SU-DHL-6 (cell line): ENCODE measurements at regions not wholly inside any gene's neighbourhood (a gene's known extent, or its start where the extent isn't known, plus 50 kb on each side); places are given as distances from the start of the nearest gene placed in this dataset.

Experiments used
- H2AFZ ChIP-seq: fragments of 200-600 bp; sonication (generic); 2 replicates; pipeline ENCODE4 v1.6.1; 2014; ENCODE audit warnings: low read depth, mild to moderate bottlenecking, moderate library complexity, mixed read lengths, antibody characterized with exemption, low read length; ENCODE audit not compliant: severe bottlenecking
- H3F3A ChIP-seq: fragments of 200-600 bp; shearing (Covaris generic); 2 replicates; pipeline ENCODE4 v1.6.0; 2016; ENCODE audit warnings: antibody characterized with exemption, mild to moderate bottlenecking; ENCODE audit not compliant: insufficient read depth
- H3K27ac ChIP-seq: fragments of 200-600 bp; sonication (generic); 2 replicates; pipeline ENCODE4 v1.5.1; 2016; ENCODE audit warnings: low read depth, mild to moderate bottlenecking, low read length, moderate library complexity, mixed read lengths
- H3K27me3 ChIP-seq: fragments of 200-600 bp; sonication (generic), shearing (Covaris generic); 2 replicates; pipeline ENCODE4 v1.6.0; 2014; ENCODE audit warnings: mild to moderate bottlenecking, low read length
- H3K36me3 ChIP-seq: fragments of 200-600 bp; sonication (generic); 2 replicates; pipeline ENCODE4 v1.6.1; 2014; ENCODE audit warnings: mild to moderate bottlenecking, low read length, mixed read lengths
- H3K4me2 ChIP-seq: fragments of 300-600, 200-600 bp; shearing (Covaris generic), sonication (generic); 2 replicates; pipeline ENCODE4 v1.6.0; 2014; ENCODE audit warnings: low read length, low read depth, mild to moderate bottlenecking; ENCODE audit not compliant: poor library complexity, severe bottlenecking
- H3K4me3 ChIP-seq: fragments of 200-600 bp; sonication (generic); 2 replicates; pipeline ENCODE4 v1.5.1; 2014; ENCODE audit warnings: antibody characterized with exemption, low read length, mild to moderate bottlenecking, mixed read lengths; ENCODE audit not compliant: insufficient read depth, poor library complexity, severe bottlenecking
- H3K79me2 ChIP-seq: fragments of 200-600 bp; sonication (generic); 2 replicates; pipeline ENCODE4 v1.6.1; 2014; ENCODE audit warnings: mild to moderate bottlenecking, low read length, moderate library complexity; ENCODE audit not compliant: insufficient read depth
- H3K9ac ChIP-seq: fragments of 200-600 bp; sonication (generic); 2 replicates; pipeline ENCODE4 v1.7.0; 2014; ENCODE audit warnings: mild to moderate bottlenecking, low read length
- H3K9me2 ChIP-seq: fragments of 200-600 bp; sonication (generic); replicated peaks from 2 replicates; pipeline ENCODE4 v1.6.1; 2014; ENCODE audit warnings: low read length; ENCODE audit not compliant: insufficient read depth
- H3K9me3 ChIP-seq: fragments of 200-600 bp; sonication (generic); 2 replicates; pipeline ENCODE4 v1.6.1; 2014; ENCODE audit warnings: low read length, mixed read lengths; ENCODE audit not compliant: insufficient read depth
- H4K20me1 ChIP-seq: fragments of 200-600 bp; sonication (generic); 2 replicates; pipeline ENCODE4 v1.6.1; 2014; ENCODE audit warnings: low read depth, mild to moderate bottlenecking, antibody characterized with exemption, low read length, moderate library complexity, mixed read lengths
- EZH2phosphoT487 ChIP-seq: fragments of 200-600 bp; sonication (generic), shearing (Covaris generic); conservative IDR thresholded peaks from 2 replicates; pipeline ENCODE4 v1.6.1; 2018; ENCODE audit warnings: mild to moderate bottlenecking, antibody characterized with exemption, low read length, moderate library complexity, mixed read lengths
- TF ChIP-seq, protein P1 (sequence below): fragments of 200-600 bp; sonication (generic); IDR thresholded peaks from one replicate; pipeline ENCODE4 v1.5.1; 2017; ENCODE audit warnings: antibody characterized with exemption, mild to moderate bottlenecking, low read length, moderate library complexity; ENCODE audit not compliant: insufficient read depth, poor library complexity, severe bottlenecking

DNA sequence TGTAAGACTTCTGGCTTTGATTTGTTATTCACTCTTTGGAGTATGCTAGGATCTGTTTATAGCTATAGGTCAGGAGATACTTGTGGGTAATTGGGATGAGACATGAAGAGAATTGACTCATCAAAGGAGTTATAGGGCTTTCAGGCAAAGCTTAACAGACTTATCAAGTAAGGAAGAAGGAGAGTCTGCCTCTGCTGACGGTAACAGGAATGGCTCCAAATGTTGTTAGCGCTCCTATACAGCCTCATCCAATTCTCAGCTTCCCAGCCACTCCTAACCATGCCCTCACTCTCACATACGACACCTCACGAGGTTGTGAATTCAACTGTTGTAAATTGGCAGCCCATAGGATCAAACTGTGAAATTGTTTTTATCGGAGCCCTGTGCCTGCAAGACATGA, 140.5 kb downstream of the KCNA5 start:
- H3F3A ChIP-seq, result no peaks in the 10 kb centered on the region
- H3K9me2 ChIP-seq, result no peaks in the 10 kb centered on the region
- H3K9me3 ChIP-seq, result no peaks in the 10 kb centered on the region
- H3K9ac ChIP-seq, result no peak overlapping the region
- no peak overlapping the region for H3K27ac ChIP-seq
- H3K4me3 ChIP-seq, result no peak overlapping the region
- 0 out of 2 replicates have a peak, but pooled peaks cover 2% of the 10 kb centered on the region for H3K27me3 ChIP-seq
- no peaks in the 10 kb centered on the region for H3K36me3 ChIP-seq
- no peaks in the 10 kb centered on the region for H4K20me1 ChIP-seq
- TF ChIP-seq EZH2phosphoT487, result no peak
- TF ChIP-seq, protein P1, sequence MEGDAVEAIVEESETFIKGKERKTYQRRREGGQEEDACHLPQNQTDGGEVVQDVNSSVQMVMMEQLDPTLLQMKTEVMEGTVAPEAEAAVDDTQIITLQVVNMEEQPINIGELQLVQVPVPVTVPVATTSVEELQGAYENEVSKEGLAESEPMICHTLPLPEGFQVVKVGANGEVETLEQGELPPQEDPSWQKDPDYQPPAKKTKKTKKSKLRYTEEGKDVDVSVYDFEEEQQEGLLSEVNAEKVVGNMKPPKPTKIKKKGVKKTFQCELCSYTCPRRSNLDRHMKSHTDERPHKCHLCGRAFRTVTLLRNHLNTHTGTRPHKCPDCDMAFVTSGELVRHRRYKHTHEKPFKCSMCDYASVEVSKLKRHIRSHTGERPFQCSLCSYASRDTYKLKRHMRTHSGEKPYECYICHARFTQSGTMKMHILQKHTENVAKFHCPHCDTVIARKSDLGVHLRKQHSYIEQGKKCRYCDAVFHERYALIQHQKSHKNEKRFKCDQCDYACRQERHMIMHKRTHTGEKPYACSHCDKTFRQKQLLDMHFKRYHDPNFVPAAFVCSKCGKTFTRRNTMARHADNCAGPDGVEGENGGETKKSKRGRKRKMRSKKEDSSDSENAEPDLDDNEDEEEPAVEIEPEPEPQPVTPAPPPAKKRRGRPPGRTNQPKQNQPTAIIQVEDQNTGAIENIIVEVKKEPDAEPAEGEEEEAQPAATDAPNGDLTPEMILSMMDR, result no peak
- H3K79me2 ChIP-seq, result no peaks in the 10 kb centered on the region
- no peak overlapping the region for H2AFZ ChIP-seq
- no peak overlapping the region for H3K4me2 ChIP-seq

DNA sequence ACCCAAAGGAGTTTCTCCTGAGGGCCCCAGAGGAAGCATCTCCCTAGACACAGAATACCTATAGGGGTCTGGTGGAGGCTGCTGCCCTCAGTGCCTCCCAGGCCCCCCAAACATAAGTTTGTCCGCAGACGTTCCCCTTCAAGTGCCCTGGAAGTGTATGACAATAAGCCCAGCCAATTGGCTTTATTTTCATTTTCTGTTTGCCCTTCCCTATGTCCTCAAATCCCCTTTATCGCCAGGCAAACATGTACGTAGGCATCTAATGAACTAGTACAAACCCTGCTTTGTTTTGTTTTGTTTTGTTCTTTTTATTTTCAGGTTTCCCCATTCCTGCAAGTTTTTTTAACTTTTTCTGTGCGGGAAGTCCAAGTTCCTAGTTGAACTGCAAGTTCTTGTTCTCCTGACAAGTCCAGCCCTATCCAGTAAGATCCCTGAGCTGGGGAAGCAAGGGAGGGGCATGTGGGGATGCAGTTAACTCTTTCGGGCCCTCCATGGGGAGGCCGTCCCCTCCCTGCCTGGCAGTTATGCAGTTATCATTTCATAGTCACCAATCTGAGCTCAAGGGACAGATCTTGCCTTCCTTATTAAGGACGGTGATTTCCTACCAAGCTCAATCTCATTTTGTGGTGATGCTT, 141.9 kb downstream of the KCNA5 start:
- no peaks in the 10 kb centered on the region for H3K79me2 ChIP-seq

DNA sequence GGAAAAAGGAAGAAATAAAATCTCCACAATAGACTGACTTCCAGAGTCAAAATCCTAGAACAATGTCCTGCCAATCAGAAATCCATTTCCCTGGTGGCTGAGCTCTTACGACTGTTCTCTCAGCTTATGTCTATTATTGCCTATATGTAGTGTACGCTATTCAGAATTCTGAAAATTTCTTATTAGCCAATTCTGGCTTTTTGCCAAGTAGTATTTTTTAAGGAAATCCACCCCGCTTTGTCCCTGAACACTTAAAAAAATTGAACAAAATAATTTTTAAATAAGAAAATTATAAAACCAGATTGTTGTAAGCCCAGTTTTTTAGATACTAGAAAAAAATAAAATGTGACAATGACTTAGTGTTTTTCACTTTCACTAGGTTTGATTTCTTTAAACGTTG, 143.0 kb downstream of the KCNA5 start:
- no peaks in the 10 kb centered on the region for H4K20me1 ChIP-seq
- no peaks in the 10 kb centered on the region for H3K9me3 ChIP-seq
- TF ChIP-seq, protein P1, result no peak
- TF ChIP-seq EZH2phosphoT487, result no peak
- H3K4me2 ChIP-seq, result no peak overlapping the region
- no peaks in the 10 kb centered on the region for H3K79me2 ChIP-seq
- H3K4me3 ChIP-seq, result no peak overlapping the region
- H3K9ac ChIP-seq, result no peak overlapping the region
- H3K27ac ChIP-seq, result no peak overlapping the region
- 0 out of 2 replicates have a peak, but pooled peaks cover 2% of the 10 kb centered on the region for H3K27me3 ChIP-seq
- no peaks in the 10 kb centered on the region for H3K36me3 ChIP-seq
- no peaks in the 10 kb centered on the region for H3F3A ChIP-seq
- H2AFZ ChIP-seq, result no peak overlapping the region
- H3K9me2 ChIP-seq, result no peaks in the 10 kb centered on the region

More for the DNA sequence above, 141.9 kb downstream of the KCNA5 start:
- Histone ChIP-seq H3K4me2 (no peak overlapping the region), H3K36me3 (no peaks in the 10 kb centered on the region), H2AFZ (no peak overlapping the region), H3K9me3 (no peaks in the 10 kb centered on the region), H3K27ac (no peak overlapping the region), H3F3A (no peaks in the 10 kb centered on the region), H3K4me3 (no peak overlapping the region), H3K27me3 (0 out of 2 replicates have a peak, but pooled peaks cover 2% of the 10 kb centered on the region), H3K9ac (no peak overlapping the region), H3K9me2 (no peaks in the 10 kb centered on the region), H4K20me1 (no peaks in the 10 kb centered on the region)
- TF ChIP-seq, protein P1, result no peak
- TF ChIP-seq EZH2phosphoT487, result no peak
